Nephron progenitor cell (in vitro differentiated cells): ENCODE measurements at regions not wholly inside any gene's neighbourhood (a gene's known extent, or its start where the extent isn't known, plus 50 kb on each side); places are given as distances from the start of the nearest gene placed in this dataset.

ENCODE experiments used
- DNase-seq: peaks from one replicate; pipeline ENCODE4 v3.0.0; 2021
- H3K27ac Mint-ChIP-seq: 2 replicates; pipeline ENCODE4 v1.8.0; 2021; ENCODE audit warnings: mild to moderate bottlenecking, moderate library complexity, mixed read lengths
- H3K27me3 Mint-ChIP-seq: 2 replicates; pipeline ENCODE4 v1.8.0; 2021; ENCODE audit warnings: mild to moderate bottlenecking, low read depth, mixed read lengths; ENCODE audit not compliant: poor library complexity
- H3K36me3 Mint-ChIP-seq: 2 replicates; pipeline ENCODE4 v1.8.0; 2021; ENCODE audit warnings: low read depth, mixed read lengths
- H3K4me1 Mint-ChIP-seq: 2 replicates; pipeline ENCODE4 v1.8.0; 2021; ENCODE audit warnings: mixed read lengths
- H3K4me3 Mint-ChIP-seq: 2 replicates; pipeline ENCODE4 v1.8.0; 2021; ENCODE audit warnings: mild to moderate bottlenecking, moderate library complexity, mixed read lengths
- H3K9me3 Mint-ChIP-seq: 2 replicates; pipeline ENCODE4 v1.8.0; 2021; ENCODE audit warnings: mild to moderate bottlenecking, moderate library complexity, mixed read lengths
- CTCF ChIP-seq: fragments of 200-600 bp; sonication (generic); IDR thresholded peaks from 2 replicates; pipeline ENCODE4 v1.5.0; 2021; ENCODE audit warnings: antibody characterized with exemption

- Mint-ChIP-seq H3K27ac (no peak overlapping the region), H3K36me3 (peaks cover 17% of the 10 kb centered on the region), H3K4me1 (peaks cover 47% of the 10 kb centered on the region), H3K4me3 (no peak overlapping the region), H3K27me3 (no peaks in the 10 kb centered on the region), H3K9me3 (no peaks in the 10 kb centered on the region)
- no peak for DNase-seq
- TF ChIP-seq CTCF, result no peak
Observed at GRCh38 chr18:39340418-39340817, 1774.8 kb upstream of the CELF4 start.

GRCh38 chr18:39329496-39330275 lies 1764.1 kb upstream of the CELF4 start:
- Mint-ChIP-seq H3K4me1 (peaks cover 29% of the 10 kb centered on the region), H3K9me3 (no peaks in the 10 kb centered on the region), H3K4me3 (no peak overlapping the region), H3K36me3 (no peaks in the 10 kb centered on the region), H3K27ac (no peak overlapping the region), H3K27me3 (no peaks in the 10 kb centered on the region)
- DNase-seq, result no peak
- TF ChIP-seq CTCF, result no peak

- no peak for DNase-seq
- H3K36me3 Mint-ChIP-seq, result no peaks in the 10 kb centered on the region
- H3K27ac Mint-ChIP-seq, result no peak overlapping the region
- TF ChIP-seq CTCF, result no peak
- H3K4me1 Mint-ChIP-seq, result peaks cover 21% of the 10 kb centered on the region
- no peak overlapping the region for H3K4me3 Mint-ChIP-seq
- no peaks in the 10 kb centered on the region for H3K27me3 Mint-ChIP-seq
- no peaks in the 10 kb centered on the region for H3K9me3 Mint-ChIP-seq
Observed at GRCh38 chr18:39326772-39327171, 1761.2 kb upstream of the CELF4 start.

GRCh38 chr18:39325973-39326372 lies 1760.4 kb upstream of the CELF4 start:
- Mint-ChIP-seq H3K4me3 (no peak overlapping the region), H3K27ac (no peak overlapping the region), H3K4me1 (peaks cover 25% of the 10 kb centered on the region), H3K9me3 (no peaks in the 10 kb centered on the region), H3K27me3 (peaks cover 3% of the 10 kb centered on the region), H3K36me3 (no peaks in the 10 kb centered on the region)
- no peak for TF ChIP-seq CTCF
- no peak for DNase-seq

- no peak overlapping the region for H3K27ac Mint-ChIP-seq
- no peaks in the 10 kb centered on the region for H3K36me3 Mint-ChIP-seq
- TF ChIP-seq CTCF, result no peak
- peaks cover 3% of the 10 kb centered on the region for H3K27me3 Mint-ChIP-seq
- peaks cover 26% of the 10 kb centered on the region for H3K4me1 Mint-ChIP-seq
- no peak for DNase-seq
- H3K9me3 Mint-ChIP-seq, result no peaks in the 10 kb centered on the region
- H3K4me3 Mint-ChIP-seq, result no peak overlapping the region
Observed at GRCh38 chr18:39319141-39319540, 1753.5 kb upstream of the CELF4 start.

- no peaks in the 10 kb centered on the region for H3K9me3 Mint-ChIP-seq
- H3K36me3 Mint-ChIP-seq, result no peaks in the 10 kb centered on the region
- TF ChIP-seq CTCF, result no peak
- H3K27ac Mint-ChIP-seq, result no peak overlapping the region
- peaks cover 4% of the 10 kb centered on the region for H3K27me3 Mint-ChIP-seq
- H3K4me1 Mint-ChIP-seq, result peaks cover 32% of the 10 kb centered on the region
- H3K4me3 Mint-ChIP-seq, result no peak overlapping the region
- DNase-seq, result no peak
Observed at GRCh38 chr18:39318462-39318861, 1752.9 kb upstream of the CELF4 start.
